ENCODE measurements at regions not wholly inside any gene's neighbourhood (a gene's known extent, or its start where the extent isn't known, plus 50 kb on each side); places are given as distances from the start of the nearest gene placed in this dataset.

DNA sequence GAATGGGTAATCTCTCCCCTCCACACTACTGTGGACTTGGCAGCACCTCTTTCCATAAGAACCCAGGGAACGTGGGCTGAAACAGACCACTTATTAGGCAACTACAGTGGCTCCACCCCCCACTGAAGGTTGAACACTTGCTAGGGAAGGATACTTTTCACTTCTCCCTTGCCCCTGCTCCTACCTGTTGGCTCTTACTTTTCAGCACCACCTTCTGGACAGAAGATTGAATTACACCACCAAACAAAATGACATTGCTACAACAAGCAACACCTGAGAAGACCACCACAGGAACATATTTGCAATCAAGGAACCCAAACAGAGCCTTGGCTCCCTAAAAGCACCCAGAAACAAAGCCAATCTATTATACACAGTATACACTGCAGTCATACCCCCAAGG lies 132.1 kb upstream of the CXCL13 start:
- TF ChIP-seq EZH2 (IDR thresholded peaks at IDR 0.05; ENCODE audit: low read length) (no peak), CTCF (optimal IDR thresholded peaks at IDR 0.05 in 1 of 3, IDR thresholded peaks at IDR 0.05 in 1 of 3, conservative IDR thresholded peaks at IDR 0.05 in 1 of 3; ENCODE audit: extremely low read depth in 1 of 3, insufficient read depth in 2 of 3, low read length in 3 of 3) (peak; percentile 49 to 50 (median 49))
